GM19467 (cell line): ENCODE measurements at regions not wholly inside any gene's neighbourhood (a gene's known extent, or its start where the extent isn't known, plus 50 kb on each side); places are given as distances from the start of the nearest gene placed in this dataset.

ENCODE experiments used
- ATAC-seq: cut with Tn5 transposase; IDR thresholded peaks from one replicate; pipeline ENCODE4 v1.9.1; 2021; ENCODE audit warnings: mild to moderate bottlenecking, moderate library complexity; ENCODE audit not compliant: unreplicated experiment

DNA sequence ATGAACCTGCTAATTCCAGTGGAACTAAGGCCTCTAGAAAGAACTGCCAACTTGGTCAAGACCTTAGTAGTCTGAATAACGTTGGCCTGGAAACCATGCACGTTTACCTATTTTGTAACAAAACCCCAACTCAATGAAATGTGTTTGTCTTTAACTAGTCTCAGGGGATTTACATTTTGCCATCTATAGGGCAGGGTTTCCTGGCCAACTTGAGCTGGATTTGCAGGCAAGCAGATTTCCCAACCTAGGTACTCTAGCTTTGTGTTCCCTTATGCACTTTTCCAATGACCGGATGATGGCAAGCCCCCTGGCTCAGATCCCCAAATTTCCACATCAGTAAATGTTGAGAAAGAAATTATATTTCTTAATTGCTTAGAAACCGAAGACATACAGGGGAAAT lies 114.5 kb downstream of the IRS2 start:
- no peak for ATAC-seq

DNA sequence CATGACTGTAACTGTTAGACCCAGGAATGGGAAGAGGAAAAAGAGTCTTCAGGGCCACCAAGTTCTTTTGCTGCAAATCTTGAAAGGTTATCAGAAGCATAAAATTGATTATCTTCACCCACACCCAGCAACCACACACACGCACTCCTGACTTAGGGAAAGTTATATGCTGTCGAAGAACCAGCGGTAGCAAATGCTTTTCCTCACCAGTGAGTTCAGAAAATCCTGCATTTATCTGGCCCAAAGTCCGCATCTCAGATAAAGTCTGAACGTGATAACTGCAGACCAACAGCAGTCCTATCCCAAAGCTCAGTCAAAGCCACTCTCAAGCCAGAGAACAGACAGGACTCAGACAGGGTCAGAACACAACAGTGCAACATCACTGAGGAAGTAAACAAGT lies 115.6 kb downstream of the IRS2 start:
- no peak for ATAC-seq

DNA sequence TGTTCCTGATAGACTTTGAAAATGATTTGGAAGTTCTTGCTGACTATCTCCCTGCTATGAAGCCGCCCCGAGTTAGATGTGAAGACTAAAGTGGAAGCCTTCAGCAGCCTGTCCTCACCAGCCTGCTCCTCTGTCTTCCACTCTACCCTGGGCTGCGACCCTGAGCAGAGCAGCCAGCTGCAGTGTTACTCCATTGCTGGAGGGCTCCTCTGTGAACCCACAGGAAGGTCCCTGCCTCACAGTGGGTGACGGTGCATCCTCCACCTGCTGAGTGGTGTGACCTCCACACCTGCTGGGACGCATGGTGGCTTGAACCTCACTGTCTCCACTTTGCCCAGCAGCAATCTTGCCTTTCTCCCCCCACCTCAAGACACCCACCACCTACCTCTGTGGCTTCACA lies 116.4 kb downstream of the IRS2 start:
- ATAC-seq = no peak

DNA sequence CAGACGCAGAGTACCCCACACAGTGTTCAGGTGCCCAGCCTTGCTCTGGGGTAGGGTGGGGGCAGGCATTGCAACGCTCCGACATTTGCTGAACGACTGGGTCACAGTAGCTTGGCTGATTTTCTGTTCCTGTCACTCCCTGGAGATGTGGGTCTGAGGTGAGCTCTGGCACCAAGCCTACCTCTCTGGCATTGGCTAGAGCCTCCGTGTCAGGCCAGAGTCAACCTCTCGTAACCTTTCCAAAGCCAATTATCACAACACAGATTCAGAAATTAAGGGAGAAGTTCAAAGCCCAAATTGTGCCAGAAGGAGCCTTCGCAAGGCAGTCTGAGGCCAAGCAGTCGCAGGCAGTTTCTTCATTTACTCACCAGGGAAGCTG lies 117.2 kb downstream of the IRS2 start:
- ATAC-seq = no peak

DNA sequence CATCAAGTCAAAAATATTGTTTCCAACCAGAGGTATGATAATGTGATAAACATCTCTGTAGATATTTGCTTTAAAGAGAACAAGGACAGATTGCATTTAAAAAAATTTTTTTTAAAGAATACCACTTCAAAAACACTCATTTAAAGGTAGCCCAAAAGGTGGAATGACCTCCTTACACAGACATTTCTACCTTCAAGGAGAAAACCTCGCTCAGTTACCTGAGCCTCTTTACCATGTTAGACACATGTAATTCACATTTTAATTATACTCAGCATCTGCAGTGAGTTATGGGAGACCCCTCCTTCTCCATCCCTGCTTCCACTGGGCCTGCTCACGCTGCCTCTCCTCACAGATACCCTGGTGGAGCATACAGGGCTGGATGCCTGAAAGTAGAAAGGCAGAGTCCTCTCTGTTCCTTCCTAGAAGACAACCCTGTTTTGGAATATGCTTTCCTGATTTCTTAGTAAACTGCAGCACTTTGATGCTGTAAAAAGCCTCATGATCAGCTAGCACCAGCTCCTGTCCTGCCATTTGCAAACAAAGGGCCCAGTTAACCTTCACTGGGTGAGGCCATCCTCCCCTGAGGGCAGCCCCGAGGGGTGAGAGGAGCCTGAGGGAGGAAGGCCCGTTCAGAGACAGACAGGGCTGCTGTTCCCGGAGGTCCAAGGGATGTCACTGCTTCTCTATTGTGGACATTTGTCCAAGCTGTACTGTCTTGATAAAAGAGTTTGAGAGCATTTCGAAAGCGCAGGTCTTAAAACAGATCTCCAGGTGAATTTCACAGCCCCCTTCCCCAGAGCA lies 117.8 kb downstream of the IRS2 start:
- no peak for ATAC-seq

DNA sequence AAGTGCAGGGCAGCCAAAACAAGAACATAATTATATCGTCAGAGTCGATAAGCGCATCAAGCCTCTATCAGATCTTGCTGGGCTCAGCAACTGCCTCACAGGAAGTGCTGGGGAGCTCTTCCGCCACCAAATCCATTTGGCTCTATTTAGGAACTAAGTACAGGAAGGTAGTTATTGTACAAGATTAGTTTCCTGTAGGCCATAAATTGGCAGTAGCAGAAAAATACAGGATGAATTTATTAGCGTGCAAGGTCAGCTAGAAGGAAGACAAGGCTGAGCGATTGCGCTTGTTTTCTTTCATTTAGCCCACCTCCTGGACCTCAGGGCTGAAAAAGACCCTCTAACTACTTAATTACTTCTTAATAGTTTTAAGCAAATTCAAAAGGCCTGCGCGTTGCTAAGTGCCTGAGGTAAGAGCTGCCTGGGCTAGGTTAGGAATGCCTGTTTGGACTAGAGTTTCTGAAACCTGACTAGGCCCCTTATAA lies 118.5 kb downstream of the IRS2 start:
- ATAC-seq = no peak

DNA sequence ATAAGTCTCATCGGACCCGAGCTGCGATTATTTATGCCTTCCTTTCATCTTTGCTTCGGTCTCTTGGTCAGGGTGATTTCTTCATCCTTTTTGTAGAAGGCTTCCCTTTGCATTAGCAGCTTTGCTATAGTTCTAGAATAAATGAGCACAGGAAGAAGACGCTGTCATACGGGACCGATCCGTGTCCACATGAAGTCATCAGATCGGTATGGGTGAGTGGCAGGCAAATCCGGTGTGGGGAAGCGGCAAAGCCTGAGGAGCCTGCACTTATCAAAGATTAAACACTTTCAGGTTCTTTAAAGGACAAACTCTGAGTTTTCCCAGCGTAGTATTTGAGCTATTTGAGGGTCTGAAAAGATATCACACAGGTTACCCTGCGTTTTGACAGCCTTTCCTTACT lies 119.3 kb downstream of the IRS2 start:
- no peak for ATAC-seq

DNA sequence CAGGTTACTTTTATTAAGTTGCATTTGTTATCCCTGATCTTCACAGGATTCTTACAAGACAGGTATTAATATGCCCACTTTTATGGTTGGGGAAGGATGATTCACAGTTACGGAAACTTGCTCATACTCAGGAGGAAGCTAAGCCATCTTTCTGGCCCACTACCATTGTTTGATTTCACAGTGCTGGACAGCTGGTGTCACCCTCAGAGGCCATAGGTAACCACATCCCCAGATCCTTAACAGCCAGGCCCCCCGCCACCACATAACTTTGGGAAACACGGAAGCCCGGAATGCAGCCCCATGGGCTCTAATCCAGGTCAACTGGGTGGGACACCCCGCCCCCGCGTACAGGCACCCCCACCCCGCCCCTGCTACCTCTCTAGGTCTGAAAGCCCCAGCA lies 119.7 kb downstream of the IRS2 start:
- ATAC-seq = no peak

DNA sequence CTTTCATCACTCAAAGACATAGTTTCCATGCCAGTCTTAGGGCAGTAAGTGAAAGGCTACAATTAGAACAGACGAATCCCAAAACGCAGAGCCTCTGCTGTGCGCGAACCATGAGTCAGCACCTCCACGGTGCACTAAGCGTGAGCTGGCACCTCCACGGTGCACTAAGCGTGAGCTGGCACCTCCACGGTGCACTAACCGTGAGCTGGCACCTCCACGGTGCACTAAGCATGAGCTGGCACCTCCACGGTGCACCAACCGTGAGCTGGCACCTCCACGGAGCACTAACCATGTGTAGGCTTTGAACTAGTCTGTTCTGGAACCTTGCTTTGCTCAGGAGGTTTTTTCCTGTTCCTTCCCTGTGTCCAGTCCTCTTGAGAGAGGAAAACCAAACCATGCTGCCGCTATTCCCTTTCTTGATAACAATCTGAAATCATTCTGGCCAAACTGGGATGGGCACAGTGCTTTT lies 120.6 kb downstream of the IRS2 start:
- ATAC-seq = no peak

DNA sequence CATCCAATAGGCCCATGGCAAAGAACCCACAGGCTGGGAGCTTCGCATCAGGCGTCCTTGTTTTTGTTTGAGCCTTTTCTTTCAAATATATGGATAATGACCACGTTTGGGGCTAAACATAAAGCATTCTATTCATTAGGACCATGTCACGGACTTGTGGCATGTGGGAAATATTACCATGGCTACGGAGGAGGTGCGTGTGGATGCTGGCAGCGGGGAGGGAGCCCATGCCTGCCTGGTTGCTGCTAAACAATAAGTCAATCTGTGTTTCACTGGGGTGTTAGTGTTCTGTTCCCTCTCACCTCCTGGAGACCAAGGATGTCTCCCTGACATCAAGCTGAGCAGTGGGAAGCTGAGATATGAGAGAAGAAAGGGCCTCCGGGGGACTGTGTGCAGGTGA lies 121.1 kb downstream of the IRS2 start:
- no peak for ATAC-seq

DNA sequence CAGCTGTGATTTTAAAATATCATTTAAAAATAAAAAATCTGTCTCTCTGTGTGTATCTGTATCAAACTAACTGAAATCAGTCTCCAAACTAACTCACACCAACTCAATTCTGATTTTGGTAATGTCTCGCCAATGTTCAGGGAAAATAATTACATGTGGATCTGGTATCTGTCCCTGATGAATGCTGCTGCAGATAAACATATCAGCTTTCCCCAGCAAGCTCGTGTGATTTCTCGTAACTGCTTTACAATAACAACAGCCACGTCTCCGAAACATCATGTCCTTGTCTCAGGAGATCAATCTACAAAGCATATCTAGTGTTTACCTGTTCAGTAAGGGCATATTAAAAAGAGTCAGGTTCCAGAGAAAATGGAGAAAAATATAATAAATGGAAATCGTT lies 129.0 kb downstream of the IRS2 start:
- ATAC-seq = no peak

DNA sequence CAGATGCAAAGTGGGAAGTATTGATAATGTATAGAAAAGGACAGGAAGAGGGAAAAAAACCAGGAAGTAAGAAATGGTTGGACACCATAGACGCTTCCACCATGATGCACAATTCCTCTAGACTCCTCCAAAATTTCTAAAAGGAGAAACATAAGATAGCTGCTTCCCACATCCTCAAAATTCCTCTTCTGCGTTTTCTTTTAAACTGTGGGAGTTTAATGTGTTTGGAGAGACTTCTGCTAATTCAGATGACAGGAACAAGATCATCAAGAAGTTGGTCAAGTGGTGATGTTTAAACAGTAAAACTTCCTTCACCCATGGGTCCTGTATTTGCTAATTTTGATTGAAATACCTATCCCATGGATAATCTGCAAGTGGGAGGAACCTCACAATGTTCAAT lies 130.2 kb downstream of the IRS2 start:
- no peak for ATAC-seq

DNA sequence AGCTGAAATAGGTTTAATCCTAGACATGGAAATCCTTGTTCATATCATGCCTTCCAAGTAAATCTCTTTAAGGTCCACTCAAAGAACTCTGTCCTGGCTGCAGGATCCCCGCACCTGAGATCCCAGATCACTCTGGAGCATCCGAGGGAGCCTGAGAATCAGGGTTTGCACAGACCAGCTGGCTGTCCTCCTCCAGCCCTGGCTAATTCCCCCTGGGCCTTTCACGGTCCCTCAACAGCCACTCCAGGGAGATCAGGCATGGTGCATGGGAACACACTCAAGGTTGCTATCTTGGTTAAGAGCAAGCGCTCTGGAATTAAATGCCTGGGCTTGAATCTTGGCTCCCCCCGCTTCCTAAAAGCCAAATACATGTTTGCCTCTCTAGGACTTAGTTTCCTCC lies 130.8 kb downstream of the IRS2 start:
- ATAC-seq = no peak

DNA sequence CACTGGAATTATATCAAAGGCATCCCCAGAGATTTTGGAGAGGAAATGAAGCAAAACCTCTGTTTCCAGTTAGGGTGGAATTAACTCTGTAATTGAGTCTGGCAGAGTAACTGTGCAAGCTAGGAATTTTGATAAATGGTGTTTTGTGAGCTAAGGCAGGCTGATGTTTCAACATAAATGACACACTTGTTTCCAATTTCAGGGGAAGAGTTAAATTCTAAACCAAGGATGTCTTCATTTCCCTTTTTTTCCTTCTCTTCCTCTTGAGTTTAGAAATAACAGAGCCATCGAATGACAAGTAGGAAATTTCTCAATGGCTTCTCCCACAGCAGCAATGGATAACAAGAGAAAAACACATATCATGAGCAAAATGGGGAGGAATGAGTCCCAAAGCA lies 131.2 kb downstream of the IRS2 start:
- ATAC-seq = no peak

DNA sequence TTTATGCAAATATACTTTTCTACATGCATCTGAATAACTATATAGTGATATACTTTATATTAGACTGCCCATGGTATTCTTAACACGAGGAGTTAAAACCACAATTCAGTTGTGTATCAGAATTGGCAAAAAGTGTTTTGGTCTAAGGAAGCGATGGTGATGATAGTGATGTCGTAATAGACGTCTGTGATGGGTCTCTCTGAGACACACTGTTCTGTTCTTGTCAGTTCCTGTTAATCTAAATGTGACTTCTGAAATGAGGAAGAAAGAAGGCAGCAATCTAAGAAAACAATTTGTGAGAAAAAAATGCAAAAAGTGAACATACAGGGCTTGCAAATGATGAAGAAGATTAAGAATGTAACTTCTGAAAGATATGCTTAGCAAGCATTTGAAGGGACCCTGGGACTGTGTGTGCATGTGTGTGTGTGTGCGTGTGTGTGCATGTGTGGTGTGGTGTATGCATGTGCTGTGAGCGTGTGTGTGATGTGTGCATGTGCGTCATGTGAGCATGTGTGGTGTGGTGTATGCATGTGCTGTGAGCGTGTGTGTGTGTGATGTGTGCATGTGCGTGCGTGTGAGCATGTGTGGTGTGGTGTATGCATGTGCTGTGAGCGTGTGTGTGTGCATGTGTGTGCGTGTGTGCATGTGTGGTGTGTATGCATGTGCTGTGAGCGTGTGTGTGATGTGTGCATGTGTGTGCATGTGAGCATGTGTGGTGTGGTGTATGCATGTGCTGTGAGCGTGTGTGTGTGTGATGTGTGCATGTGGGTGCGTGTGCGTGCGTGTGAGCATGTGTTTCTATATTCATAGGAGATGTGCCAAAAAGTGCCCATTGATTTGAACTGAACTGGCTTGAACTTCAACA lies 131.8 kb downstream of the IRS2 start:
- ATAC-seq = no peak

DNA sequence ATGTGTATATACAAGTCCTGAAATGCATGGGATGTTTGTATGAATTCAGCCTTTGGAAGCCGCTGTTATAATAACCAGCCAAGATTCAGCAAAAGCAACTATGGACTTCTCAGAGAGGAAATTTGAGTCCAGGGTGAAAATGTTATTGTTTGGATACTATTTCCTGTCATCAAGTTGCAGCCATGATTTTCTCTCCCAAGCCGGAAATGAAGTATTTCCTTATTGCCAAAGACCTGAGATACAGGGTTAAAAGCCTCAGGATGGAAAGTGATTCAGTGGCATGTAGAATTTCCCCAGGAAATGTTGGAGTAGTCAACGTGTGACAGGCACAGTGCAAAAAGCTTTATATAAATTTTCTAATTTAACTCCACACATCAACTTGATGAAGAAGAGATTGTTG lies 133.9 kb downstream of the IRS2 start:
- ATAC-seq = no peak

DNA sequence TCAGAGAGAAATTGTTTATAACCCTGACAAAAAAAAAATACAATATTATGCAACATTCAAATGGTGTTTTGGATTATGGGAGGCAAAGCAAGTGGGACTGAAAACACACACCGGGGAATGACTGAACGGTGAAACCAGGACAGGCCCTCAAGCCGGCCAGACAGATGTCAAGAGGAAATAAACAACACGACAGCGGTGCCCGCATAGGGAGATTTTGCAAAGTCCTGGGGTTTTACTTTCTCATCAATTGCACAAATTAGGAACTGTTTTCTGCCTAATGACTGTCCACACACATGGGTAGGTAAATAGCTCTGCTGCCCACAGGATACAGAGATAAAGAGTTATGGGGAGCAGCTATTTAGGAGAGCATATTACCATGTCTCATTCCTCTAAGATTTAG lies 134.5 kb downstream of the IRS2 start:
- ATAC-seq = no peak

DNA sequence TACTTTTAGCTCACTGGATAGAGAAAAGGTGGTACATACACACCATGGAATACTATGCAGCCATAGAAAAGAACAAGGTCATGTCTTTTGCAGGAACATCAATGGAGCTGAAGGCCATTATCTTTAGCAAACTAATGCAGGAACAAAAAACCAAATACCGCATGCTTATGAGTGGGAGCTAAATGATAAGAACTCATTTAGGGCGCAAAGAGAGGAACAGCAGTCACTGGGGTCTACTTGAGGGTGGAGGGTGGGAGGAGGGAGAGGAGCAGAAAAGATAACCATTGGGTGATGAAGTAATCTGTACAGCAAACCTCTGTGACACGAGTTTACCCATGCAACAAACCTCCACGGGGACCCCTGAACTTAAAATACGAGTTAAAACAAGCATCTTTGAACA lies 135.1 kb downstream of the IRS2 start:
- ATAC-seq = no peak

DNA sequence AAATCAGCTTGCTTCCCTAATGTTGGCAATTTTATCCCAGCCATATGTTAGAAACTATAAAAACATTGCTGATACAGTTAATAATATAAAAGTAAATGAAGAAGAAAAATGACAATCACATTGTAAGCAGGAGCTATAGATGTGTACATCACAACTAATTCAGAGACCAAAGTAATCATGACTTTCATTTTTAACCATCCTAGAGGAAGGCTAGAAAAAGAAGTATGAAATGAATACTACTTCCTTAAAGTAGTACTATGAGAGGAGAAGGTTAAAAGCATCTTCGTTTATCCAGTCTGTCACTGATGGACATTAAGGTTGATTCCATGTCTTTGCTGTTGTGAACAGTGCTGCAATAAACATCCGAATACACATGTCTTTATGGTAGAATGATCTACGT lies 135.5 kb downstream of the IRS2 start:
- ATAC-seq = no peak

DNA sequence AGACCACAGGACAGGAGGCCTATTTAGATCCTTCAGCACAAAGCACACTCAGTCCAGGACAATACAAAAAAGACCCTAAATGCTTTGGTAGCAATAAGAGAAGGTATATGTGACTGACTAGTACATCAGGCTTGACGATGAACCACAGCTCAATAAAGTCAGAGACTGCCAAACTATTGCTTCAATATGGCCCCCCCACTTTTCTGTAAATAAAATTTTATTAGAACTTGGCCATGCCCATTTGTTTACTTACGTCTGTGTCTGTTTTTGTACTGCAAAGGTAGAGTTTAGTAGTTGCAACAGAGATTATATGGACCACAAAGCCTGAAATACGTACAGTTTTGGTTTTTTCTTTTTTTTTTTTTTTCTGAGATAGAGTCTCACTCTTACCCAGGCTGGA lies 136.7 kb downstream of the IRS2 start:
- no peak for ATAC-seq

DNA sequence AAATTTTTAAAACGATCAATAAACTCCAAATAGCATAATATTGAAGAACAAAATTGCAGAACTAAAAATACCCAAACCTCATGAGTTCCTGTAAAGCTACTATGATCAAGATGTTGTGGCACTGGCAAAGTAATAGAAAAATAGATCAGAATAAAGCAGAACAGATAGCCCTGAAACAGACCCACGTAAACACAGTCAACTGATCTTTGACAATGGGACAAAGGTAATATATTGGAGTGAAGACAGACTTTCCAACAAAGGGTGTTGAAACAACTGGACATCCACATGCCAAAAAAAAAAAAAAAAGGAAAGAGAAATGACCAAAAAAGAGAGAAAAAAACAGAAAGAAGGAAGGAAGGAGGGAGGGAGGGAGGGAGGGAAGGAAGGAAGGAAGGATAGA lies 138.7 kb downstream of the IRS2 start:
- ATAC-seq = no peak

DNA sequence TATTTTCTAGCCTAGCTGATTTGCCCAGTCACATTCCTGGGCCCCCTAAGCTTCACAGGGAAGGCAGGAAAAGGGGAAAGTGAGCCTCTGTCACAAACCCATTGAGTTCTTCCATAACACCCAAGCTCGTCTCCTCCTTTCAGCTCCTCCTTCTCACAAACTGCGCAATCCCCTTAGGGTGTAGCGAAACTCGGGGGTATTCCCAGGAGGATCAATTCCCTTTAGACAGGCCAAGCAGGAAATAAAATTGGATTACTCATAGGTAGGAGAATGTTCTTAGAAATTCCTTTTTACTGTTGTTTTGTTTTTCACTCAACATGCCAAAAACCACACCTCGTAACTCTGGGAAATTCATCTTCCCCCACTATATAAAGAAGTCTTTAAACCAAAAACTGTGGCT lies 139.3 kb downstream of the IRS2 start:
- ATAC-seq = no peak
